Activated CD8-positive, alpha-beta memory T cell treated with anti-CD3 and anti-CD28 coated beads, Interleukin-2, amount 10 ng/mL, durations not matched to agents 7 days and 5 days (primary cell): ENCODE measurements at regions not wholly inside any gene's neighbourhood (a gene's known extent, or its start where the extent isn't known, plus 50 kb on each side); places are given as distances from the start of the nearest gene placed in this dataset.

Experiments used
- ATAC-seq: fragments of 150-1000 bp; cut with Tn5 transposase; one replicate; pipeline ENCODE4 v1.10.0; 2021; ENCODE audit warnings: moderate library complexity
- CTCF ChIA-PET: fragments of 350-600 bp; sonication (Branson Sonifier 250); formaldehyde crosslinking; loops from one replicate; lab custom pipeline; 2021; ENCODE audit warnings: antibody characterized with exemption; lab: Charles Lee
- DNase-seq: peaks from one replicate; pipeline ENCODE4 v3.0.0-alpha.2; 2020
- H3K27ac Mint-ChIP-seq: one replicate; pipeline ENCODE4 v1.8.0; 2021; ENCODE audit warnings: mild to moderate bottlenecking, mixed read lengths
- H3K27me3 Mint-ChIP-seq: one replicate; pipeline ENCODE4 v1.8.0; 2021; ENCODE audit warnings: mixed read lengths
- H3K36me3 Mint-ChIP-seq: one replicate; pipeline ENCODE4 v1.8.0; 2021; ENCODE audit warnings: mild to moderate bottlenecking, mixed read lengths
- H3K4me1 Mint-ChIP-seq: one replicate; pipeline ENCODE4 v1.8.0; 2021; ENCODE audit warnings: mixed read lengths
- H3K4me3 Mint-ChIP-seq: one replicate; pipeline ENCODE4 v1.8.0; 2021; ENCODE audit warnings: mild to moderate bottlenecking, moderate library complexity, mixed read lengths
- H3K9me3 Mint-ChIP-seq: one replicate; pipeline ENCODE4 v1.8.0; 2022; ENCODE audit warnings: low read depth, mixed read lengths

DNA sequence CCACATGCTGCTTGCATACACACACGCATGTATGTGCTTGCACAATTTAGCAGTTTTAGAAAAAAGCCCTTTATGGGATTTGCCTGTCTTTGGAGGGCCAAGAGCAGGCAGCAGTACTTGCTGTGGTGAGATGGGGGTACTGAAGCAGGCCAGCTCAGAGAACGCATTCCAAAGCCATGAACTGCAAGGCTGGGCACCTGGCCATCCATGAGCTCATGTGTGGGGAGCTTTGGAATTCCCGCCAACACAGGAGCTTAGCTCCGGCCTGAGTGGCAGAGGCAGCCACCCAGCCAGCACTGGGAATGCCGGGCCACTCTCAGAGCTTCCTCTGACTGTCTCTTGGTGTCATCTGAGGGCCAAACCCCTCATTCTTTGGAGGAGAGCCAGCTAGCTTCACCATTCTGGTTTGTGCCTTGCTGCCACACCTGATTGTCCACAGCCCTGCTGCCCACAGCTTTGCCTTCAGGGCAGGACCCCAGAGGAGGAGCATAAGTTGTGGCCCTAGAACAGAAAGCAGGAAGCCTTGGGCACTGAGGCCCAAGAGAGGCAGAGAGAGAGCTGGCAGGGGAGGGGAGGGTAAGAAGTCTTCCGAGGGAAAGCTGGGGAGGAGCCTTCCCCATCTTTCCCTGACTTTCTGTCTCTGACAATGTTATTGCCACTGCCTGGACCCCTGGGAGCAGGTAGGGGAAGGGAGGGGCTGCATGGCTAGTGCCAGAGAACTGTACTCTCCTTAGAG, 92.1 kb upstream of the POU3F1 start:
- Mint-ChIP-seq H3K9me3 (no peaks in the 10 kb centered on the region), H3K36me3 (no peaks in the 10 kb centered on the region), H3K27ac (no peak overlapping the region), H3K4me1 (no peaks in the 10 kb centered on the region), H3K27me3 (peaks cover 81% of the 10 kb centered on the region), H3K4me3 (no peak overlapping the region)
- CTCF ChIA-PET = no interaction called here
- no peak for DNase-seq
- ATAC-seq = no peak

GRCh38 chr1:38137164-38137563, 90.6 kb upstream of the POU3F1 start:
- H3K27me3 Mint-ChIP-seq = peaks cover 82% of the 10 kb centered on the region
- no peak for DNase-seq
- no peak overlapping the region for H3K4me3 Mint-ChIP-seq
- H3K27ac Mint-ChIP-seq = no peak overlapping the region
- no peaks in the 10 kb centered on the region for H3K4me1 Mint-ChIP-seq
- CTCF ChIA-PET = no interaction called here
- H3K9me3 Mint-ChIP-seq = no peaks in the 10 kb centered on the region
- no peak for ATAC-seq
- H3K36me3 Mint-ChIP-seq = no peaks in the 10 kb centered on the region

DNA sequence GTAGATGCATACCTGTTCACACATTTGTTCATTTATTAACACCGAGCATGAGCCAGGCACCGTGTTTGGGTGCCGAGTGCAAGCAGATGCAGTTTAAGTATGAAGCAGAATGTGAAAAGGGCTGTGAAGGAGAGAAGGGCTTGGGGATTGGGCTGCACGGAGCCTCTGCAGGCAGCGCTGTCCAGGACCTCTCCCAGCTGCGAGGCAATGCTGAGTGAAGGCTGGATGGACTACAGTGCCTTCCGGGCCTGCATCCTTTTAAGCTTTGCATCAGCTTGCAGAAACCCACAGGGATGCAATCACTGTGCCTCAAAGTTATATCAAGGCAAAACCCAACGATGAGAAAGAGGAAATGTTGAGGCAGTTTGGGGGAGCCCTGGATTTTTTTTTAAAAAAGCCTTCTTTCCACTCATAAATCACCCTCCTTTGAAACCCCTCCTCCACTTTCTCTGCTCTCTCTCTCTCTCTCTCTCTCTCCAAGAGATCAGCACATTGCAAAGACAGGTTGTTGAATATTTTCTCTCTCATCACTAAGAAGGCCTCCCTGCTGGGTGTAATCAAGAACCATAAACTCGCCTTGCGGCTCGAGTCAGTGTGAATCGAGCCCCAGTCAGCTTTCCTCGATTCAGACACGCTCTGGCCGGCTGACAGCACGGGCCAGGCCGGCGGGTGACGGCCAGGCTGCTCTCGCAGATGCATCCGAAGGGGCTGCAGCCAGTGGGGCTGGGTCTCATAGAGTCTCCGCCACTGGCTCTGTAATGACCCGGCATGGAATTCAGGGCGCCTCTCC, 89.2 kb upstream of the POU3F1 start:
- peaks cover 83% of the 10 kb centered on the region for H3K27me3 Mint-ChIP-seq
- H3K4me3 Mint-ChIP-seq = no peak overlapping the region
- CTCF ChIA-PET = no interaction called here
- no peaks in the 10 kb centered on the region for H3K9me3 Mint-ChIP-seq
- H3K36me3 Mint-ChIP-seq = no peaks in the 10 kb centered on the region
- ATAC-seq (no peak), DNase-seq (no peak)
- no peak overlapping the region for H3K27ac Mint-ChIP-seq
- no peaks in the 10 kb centered on the region for H3K4me1 Mint-ChIP-seq

DNA sequence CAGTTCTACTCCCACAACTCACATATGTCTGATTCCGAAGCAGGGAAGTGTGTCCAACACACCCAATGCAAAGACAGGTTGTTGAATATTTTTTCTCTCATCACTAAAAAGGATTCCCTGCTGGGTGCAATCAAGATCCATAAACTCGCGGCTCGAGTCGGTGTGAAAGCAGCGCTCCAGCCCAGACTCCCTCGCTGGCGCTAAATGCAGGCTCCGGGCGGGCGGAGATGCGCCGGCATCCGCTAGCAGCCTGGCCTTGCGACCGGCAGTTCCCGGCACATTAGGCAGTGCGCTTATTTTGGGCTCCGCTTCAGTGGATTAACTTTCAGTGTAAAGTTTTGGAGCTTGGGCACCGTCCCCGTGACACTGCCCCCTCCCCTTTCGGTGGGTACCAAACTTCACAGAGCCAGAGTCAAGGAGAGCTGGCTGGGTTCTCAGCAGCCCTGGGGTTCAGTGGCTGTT, 87.7 kb upstream of the POU3F1 start:
- Mint-ChIP-seq H3K9me3 (no peaks in the 10 kb centered on the region), H3K27me3 (peaks cover 77% of the 10 kb centered on the region), H3K4me1 (no peaks in the 10 kb centered on the region), H3K36me3 (no peaks in the 10 kb centered on the region), H3K4me3 (no peak overlapping the region), H3K27ac (no peak overlapping the region)
- CTCF ChIA-PET = no interaction called here
- no peak for DNase-seq
- no peak for ATAC-seq

DNA sequence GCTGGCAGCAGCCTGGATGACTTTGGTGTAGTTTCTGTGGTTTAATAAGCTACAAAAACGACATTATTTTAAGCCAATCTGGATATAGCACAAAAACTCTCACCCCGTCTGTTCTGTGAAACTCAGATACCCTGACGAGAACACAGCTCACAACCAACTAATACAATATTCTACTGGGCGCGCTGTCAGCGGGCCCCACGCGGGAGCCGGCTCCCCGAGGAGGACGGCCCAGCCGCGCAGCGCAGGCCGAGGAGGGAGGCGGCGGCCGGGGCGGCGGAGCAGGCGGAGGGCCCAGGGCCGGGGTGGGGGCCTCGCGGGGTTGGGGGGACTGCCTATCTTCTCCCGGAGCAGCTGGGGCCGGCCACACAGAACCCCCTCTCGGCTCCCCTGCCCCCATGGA, 87.2 kb upstream of the POU3F1 start:
- H3K9me3 Mint-ChIP-seq = no peaks in the 10 kb centered on the region
- no peak for DNase-seq
- no peak overlapping the region for H3K27ac Mint-ChIP-seq
- H3K36me3 Mint-ChIP-seq = no peaks in the 10 kb centered on the region
- H3K27me3 Mint-ChIP-seq = peaks cover 73% of the 10 kb centered on the region
- CTCF ChIA-PET = no interaction called here
- no peak overlapping the region for H3K4me3 Mint-ChIP-seq
- no peaks in the 10 kb centered on the region for H3K4me1 Mint-ChIP-seq
- no peak for ATAC-seq

- ATAC-seq = no peak
- H3K4me1 Mint-ChIP-seq = no peaks in the 10 kb centered on the region
- no peaks in the 10 kb centered on the region for H3K9me3 Mint-ChIP-seq
- H3K36me3 Mint-ChIP-seq = no peaks in the 10 kb centered on the region
- H3K27me3 Mint-ChIP-seq = peaks cover 71% of the 10 kb centered on the region
- H3K27ac Mint-ChIP-seq = no peak overlapping the region
- CTCF ChIA-PET = no interaction called here
- H3K4me3 Mint-ChIP-seq = no peak overlapping the region
- DNase-seq = no peak
Measured at GRCh38 chr1:38133304-38133703, 86.7 kb upstream of the POU3F1 start.

- ATAC-seq (no peak), DNase-seq (no peak)
- Mint-ChIP-seq H3K27me3 (peaks cover 68% of the 10 kb centered on the region), H3K4me3 (no peak overlapping the region), H3K9me3 (no peaks in the 10 kb centered on the region), H3K4me1 (no peaks in the 10 kb centered on the region), H3K36me3 (no peaks in the 10 kb centered on the region), H3K27ac (no peak overlapping the region)
- CTCF ChIA-PET = no interaction called here
Measured at GRCh38 chr1:38132681-38133080, 86.1 kb upstream of the POU3F1 start.

GRCh38 chr1:38131024-38131585, 84.5 kb upstream of the POU3F1 start:
- DNase-seq (no peak), ATAC-seq (no peak)
- no peak overlapping the region for H3K27ac Mint-ChIP-seq
- H3K36me3 Mint-ChIP-seq = no peaks in the 10 kb centered on the region
- CTCF ChIA-PET = no interaction called here
- H3K4me3 Mint-ChIP-seq = no peak overlapping the region
- H3K4me1 Mint-ChIP-seq = no peaks in the 10 kb centered on the region
- H3K27me3 Mint-ChIP-seq = peaks cover 54% of the 10 kb centered on the region
- H3K9me3 Mint-ChIP-seq = no peaks in the 10 kb centered on the region

DNA sequence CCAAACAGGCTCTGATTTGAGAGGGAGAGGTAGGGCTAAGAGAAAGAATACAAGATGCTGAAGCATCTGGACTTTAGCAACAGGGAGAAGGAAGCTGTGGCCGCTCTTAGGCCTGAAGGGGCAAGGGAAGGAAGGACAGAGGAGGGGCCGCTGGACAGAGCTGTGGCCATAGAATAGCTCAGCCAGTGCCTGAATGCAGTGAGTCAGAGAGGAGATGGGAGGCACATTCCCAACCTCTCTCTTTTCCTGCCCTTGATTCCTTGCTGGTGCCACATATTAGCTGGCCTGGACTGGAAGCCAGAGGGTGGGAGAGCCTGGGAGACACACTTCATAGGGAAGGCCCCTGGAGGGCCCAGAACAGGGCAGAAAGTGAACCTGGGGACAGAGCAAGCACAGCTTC, 83.4 kb upstream of the POU3F1 start:
- DNase-seq (no peak), ATAC-seq (no peak)
- no peak overlapping the region for H3K4me3 Mint-ChIP-seq
- H3K27me3 Mint-ChIP-seq = peaks cover 42% of the 10 kb centered on the region
- H3K27ac Mint-ChIP-seq = no peak overlapping the region
- H3K36me3 Mint-ChIP-seq = no peaks in the 10 kb centered on the region
- H3K4me1 Mint-ChIP-seq = no peaks in the 10 kb centered on the region
- CTCF ChIA-PET = interaction anchor here (1.1 kb wide), 1 partner anchor 456 kb away, joined by 3 read pairs; no protein-coding TSS in a partner anchor
- H3K9me3 Mint-ChIP-seq = no peaks in the 10 kb centered on the region

- H3K4me3 Mint-ChIP-seq = no peak overlapping the region
- H3K4me1 Mint-ChIP-seq = no peaks in the 10 kb centered on the region
- CTCF ChIA-PET = interaction anchor here (1.1 kb wide), 1 partner anchor 456 kb away, joined by 3 read pairs; no protein-coding TSS in a partner anchor
- no peaks in the 10 kb centered on the region for H3K36me3 Mint-ChIP-seq
- no peaks in the 10 kb centered on the region for H3K9me3 Mint-ChIP-seq
- DNase-seq = no peak
- no peak for ATAC-seq
- H3K27ac Mint-ChIP-seq = no peak overlapping the region
- peaks cover 37% of the 10 kb centered on the region for H3K27me3 Mint-ChIP-seq
Measured at GRCh38 chr1:38129473-38129872, 82.9 kb upstream of the POU3F1 start.

DNA sequence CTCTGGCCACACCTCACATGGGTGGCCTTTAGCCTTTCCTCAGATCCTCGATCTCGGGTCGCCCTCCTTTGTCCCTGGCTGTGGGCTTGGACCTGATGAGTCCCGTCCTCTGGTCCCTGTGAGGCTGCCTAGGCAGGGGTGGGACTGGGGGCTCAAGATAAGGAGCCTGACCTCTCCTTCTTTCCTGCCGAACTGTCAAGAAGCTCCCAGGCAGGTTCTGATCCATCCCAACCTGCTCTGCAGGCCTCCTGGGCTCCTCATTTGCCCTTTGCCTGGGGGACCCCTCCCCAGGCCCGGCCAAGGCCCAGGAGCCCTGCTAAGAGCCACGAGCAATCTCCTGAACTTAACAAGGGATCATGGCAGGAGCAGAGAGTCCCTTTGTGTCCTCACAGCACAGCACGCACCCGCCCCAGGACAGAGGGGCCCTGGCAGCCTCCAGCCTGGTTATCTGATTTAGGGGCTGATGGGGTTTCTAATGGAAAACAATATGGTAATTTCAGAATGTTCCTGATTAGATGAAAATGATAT, 82.4 kb upstream of the POU3F1 start:
- ATAC-seq (no peak), DNase-seq (no peak)
- no peaks in the 10 kb centered on the region for H3K36me3 Mint-ChIP-seq
- CTCF ChIA-PET = no interaction called here
- H3K4me3 Mint-ChIP-seq = no peak overlapping the region
- H3K9me3 Mint-ChIP-seq = no peaks in the 10 kb centered on the region
- no peak overlapping the region for H3K27ac Mint-ChIP-seq
- H3K4me1 Mint-ChIP-seq = no peaks in the 10 kb centered on the region
- peaks cover 33% of the 10 kb centered on the region for H3K27me3 Mint-ChIP-seq

DNA sequence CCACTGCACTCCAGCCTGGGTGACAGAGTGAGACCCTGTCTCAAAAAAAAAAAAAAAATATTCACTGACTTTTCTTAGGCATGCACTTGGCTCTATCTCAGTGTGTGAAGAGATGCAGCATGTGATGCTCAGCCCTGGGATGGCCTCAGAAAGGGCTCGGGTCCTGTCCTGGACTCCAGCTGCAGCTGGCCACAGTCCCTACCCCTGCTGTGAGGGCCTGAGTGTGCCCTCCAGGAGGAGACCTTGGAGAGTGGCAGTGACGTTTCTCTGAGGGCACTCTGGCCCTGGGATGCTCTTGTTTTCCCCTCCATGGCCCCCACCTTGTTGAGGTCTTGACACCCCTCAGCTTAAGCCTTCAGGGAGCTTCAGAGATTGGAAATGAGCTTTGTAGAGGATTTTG, 81.9 kb upstream of the POU3F1 start:
- Mint-ChIP-seq H3K36me3 (no peaks in the 10 kb centered on the region), H3K4me3 (no peak overlapping the region), H3K27me3 (peaks cover 29% of the 10 kb centered on the region), H3K9me3 (no peaks in the 10 kb centered on the region), H3K27ac (no peak overlapping the region), H3K4me1 (no peaks in the 10 kb centered on the region)
- ATAC-seq (no peak), DNase-seq (no peak)
- CTCF ChIA-PET = no interaction called here

- ATAC-seq (no peak), DNase-seq (no peak)
- Mint-ChIP-seq H3K4me1 (no peaks in the 10 kb centered on the region), H3K9me3 (no peaks in the 10 kb centered on the region), H3K27me3 (peaks cover 19% of the 10 kb centered on the region), H3K27ac (no peak overlapping the region), H3K4me3 (no peak overlapping the region), H3K36me3 (no peaks in the 10 kb centered on the region)
- CTCF ChIA-PET = no interaction called here
Measured at GRCh38 chr1:38127428-38127827, 80.8 kb upstream of the POU3F1 start.
